C4-2B (cell line): ENCODE measurements at regions not wholly inside any gene's neighbourhood (a gene's known extent, or its start where the extent isn't known, plus 50 kb on each side); places are given as distances from the start of the nearest gene placed in this dataset.

ENCODE experiments used
- H3K27ac ChIP-seq: fragments of 450-650 bp; 2 replicates; pipeline ENCODE4 v1.5.1; 2017
- ZFX ChIP-seq: fragments of 450-650 bp; IDR thresholded peaks from 2 replicates; pipeline ENCODE4 v1.6.1; 2017
- TF ChIP-seq, protein P1 (sequence below): fragments of 450-650 bp; conservative IDR thresholded peaks from 2 replicates; pipeline ENCODE4 v1.5.1; 2017; ENCODE audit warnings: mild to moderate bottlenecking

- TF ChIP-seq, protein P1, sequence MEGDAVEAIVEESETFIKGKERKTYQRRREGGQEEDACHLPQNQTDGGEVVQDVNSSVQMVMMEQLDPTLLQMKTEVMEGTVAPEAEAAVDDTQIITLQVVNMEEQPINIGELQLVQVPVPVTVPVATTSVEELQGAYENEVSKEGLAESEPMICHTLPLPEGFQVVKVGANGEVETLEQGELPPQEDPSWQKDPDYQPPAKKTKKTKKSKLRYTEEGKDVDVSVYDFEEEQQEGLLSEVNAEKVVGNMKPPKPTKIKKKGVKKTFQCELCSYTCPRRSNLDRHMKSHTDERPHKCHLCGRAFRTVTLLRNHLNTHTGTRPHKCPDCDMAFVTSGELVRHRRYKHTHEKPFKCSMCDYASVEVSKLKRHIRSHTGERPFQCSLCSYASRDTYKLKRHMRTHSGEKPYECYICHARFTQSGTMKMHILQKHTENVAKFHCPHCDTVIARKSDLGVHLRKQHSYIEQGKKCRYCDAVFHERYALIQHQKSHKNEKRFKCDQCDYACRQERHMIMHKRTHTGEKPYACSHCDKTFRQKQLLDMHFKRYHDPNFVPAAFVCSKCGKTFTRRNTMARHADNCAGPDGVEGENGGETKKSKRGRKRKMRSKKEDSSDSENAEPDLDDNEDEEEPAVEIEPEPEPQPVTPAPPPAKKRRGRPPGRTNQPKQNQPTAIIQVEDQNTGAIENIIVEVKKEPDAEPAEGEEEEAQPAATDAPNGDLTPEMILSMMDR = no peak
- no peak for TF ChIP-seq ZFX
- H3K27ac ChIP-seq = no peak overlapping the region
Measured at GRCh38 chrX:120021927-120022326, 55.6 kb downstream of the RHOXF2B start.

GRCh38 chrX:120020305-120020704 lies 57.2 kb downstream of the RHOXF2B start:
- TF ChIP-seq, protein P1 = no peak
- no peak for TF ChIP-seq ZFX
- H3K27ac ChIP-seq = no peak overlapping the region

- TF ChIP-seq, protein P1 = no peak
- TF ChIP-seq ZFX = no peak
- peak overlapping the region; percentile 49; the same call in 1 of the 2 replicates for H3K27ac ChIP-seq
Measured at GRCh38 chrX:120016068-120016441, 61.4 kb downstream of the RHOXF2B start.

DNA sequence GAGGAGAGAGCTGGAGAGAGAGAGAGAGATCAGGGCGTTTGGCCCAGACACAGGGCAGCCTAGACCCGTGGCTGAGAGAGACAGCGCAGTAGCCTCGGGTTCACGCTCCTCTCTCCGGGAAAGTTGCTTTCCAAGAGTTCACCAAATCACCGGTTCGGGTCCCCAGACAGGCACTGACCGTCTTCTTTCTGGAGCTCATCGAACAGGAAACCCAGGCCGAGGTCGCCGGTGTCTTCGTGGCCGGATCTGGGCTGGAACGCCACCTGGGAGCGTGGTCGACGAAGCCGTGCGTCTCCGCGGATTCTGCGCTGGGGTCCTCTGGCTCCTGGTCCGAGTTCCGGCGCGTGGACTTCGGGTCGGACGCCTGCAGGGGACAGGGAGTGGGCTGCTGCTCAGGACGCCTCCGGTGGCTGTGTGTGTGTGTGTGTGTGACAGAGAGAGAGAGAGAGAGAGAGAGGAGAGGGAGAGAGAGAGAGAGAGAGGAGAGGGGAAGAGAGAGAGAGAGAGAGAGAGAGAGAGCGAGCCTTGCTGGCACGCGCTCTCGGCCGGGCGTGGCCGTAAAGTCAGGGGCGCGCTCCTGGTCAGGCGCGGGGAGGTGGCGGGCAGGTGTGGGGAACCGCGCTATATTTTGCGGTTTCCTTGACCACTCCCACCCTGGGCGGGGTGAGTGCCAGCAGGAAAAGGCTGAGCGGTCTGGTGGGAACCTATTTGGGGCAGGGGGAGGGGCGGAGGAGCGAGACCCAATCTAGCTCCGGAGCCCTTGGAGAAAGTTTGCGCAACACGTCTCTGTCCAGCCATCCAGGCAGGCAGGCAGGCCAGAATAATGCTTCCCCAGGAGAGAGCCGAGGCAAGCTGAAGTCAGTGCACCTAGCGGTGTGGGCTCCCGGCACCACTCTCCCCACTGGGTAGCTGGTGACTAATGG lies 62.1 kb downstream of the RHOXF2B start:
- H3K27ac ChIP-seq = peak overlapping the region; percentile 49; the same call in 1 of the 2 replicates
- TF ChIP-seq, protein P1 = no peak
- TF ChIP-seq ZFX = no peak

GRCh38 chrX:120014354-120015130 lies 62.9 kb downstream of the RHOXF2B start:
- H3K27ac ChIP-seq = peak overlapping the region; percentile 49; the same call in 1 of the 2 replicates
- no peak for TF ChIP-seq ZFX
- TF ChIP-seq, protein P1 = no peak

- TF ChIP-seq, protein P1 = no peak
- TF ChIP-seq ZFX = no peak
- no peak overlapping the region for H3K27ac ChIP-seq
Measured at GRCh38 chrX:120001787-120002186, 58.2 kb upstream of the NKAP start.
